A673 (cell line): ENCODE measurements at regions not wholly inside any gene's neighbourhood (a gene's known extent, or its start where the extent isn't known, plus 50 kb on each side); places are given as distances from the start of the nearest gene placed in this dataset.

Experiments
- BruUV-seq: library from RNA; stranded (reverse); fragments of 400-500 nt; replicated peaks from 2 replicates; lab custom pipeline; 2021; lab: Mats Ljungman, UMichigan
- CTCF ChIA-PET: fragments of 300-600 bp; sonication (Branson Sonifier 250); formaldehyde crosslinking; loops from one replicate; lab custom pipeline; 2022; ENCODE audit warnings: antibody characterized with exemption; lab: Charles Lee
- POLR2A ChIA-PET: fragments of 300-600 bp; sonication (Branson Sonifier 250); formaldehyde crosslinking; loops from one replicate; lab custom pipeline; 2022; ENCODE audit warnings: antibody characterized with exemption; ENCODE audit not compliant: low non-redundant PET; lab: Charles Lee
- DNase-seq: peaks from one replicate; pipeline ENCODE4 v3.0.0-alpha.2; 2015; ENCODE audit warnings: low spot score
- H3K27ac ChIP-seq: fragments of 200-600 bp; sonication (generic); 2 replicates; pipeline ENCODE4 v1.5.1; 2016; ENCODE audit warnings: mixed run types, low read depth, mild to moderate bottlenecking, mixed read lengths, antibody characterized with exemption, low read length; ENCODE audit not compliant: poor library complexity, severe bottlenecking
- H3K27me3 ChIP-seq: fragments of 200-600 bp; sonication (generic); replicated peaks from 2 replicates; pipeline ENCODE4 v1.6.1; 2017; ENCODE audit warnings: mixed run types, low read depth, mild to moderate bottlenecking, mixed read lengths, antibody characterized with exemption, low read length; ENCODE audit not compliant: insufficient read depth, poor library complexity
- H3K36me3 ChIP-seq: fragments of 200-600 bp; sonication (generic); 2 replicates; pipeline ENCODE4 v1.6.1; 2016; ENCODE audit warnings: mixed run types, mild to moderate bottlenecking, mixed read lengths, antibody characterized with exemption, low read length; ENCODE audit not compliant: insufficient read depth, poor library complexity, severe bottlenecking
- H3K4me1 ChIP-seq: fragments of 200-600 bp; sonication (generic); 2 replicates; pipeline ENCODE4 v1.6.1; 2017; ENCODE audit warnings: mixed run types, mild to moderate bottlenecking, mixed read lengths, antibody characterized with exemption, low read length; ENCODE audit not compliant: insufficient read depth, poor library complexity, severe bottlenecking
- H3K4me3 ChIP-seq: fragments of 200-600 bp; sonication (generic); 2 replicates; pipeline ENCODE4 v1.5.1; 2016; ENCODE audit warnings: low read depth, mixed run types, mild to moderate bottlenecking, mixed read lengths, low read length; ENCODE audit not compliant: poor library complexity, severe bottlenecking
- H3K9me3 ChIP-seq: fragments of 200-600 bp; sonication (generic); 2 replicates; pipeline ENCODE4 v1.6.1; 2016; ENCODE audit warnings: mixed run types, low read depth, mild to moderate bottlenecking, mixed read lengths, antibody characterized with exemption, low read length; ENCODE audit not compliant: poor library complexity, severe bottlenecking
- CTCF ChIP-seq: fragments of 300-800, 200-600 bp; sonication (generic); conservative IDR thresholded peaks from 2 replicates; pipeline ENCODE4 v1.5.1; 2017; ENCODE audit warnings: low read depth, mild to moderate bottlenecking, antibody characterized with exemption, low read length, moderate library complexity, mixed read lengths
- EZH2 ChIP-seq: fragments of 200-600 bp; sonication (generic); IDR thresholded peaks from 2 replicates; pipeline ENCODE4 v1.6.1; 2017; ENCODE audit warnings: borderline replicate concordance, low read depth, mild to moderate bottlenecking, mixed read lengths, antibody characterized with exemption, low read length; ENCODE audit not compliant: poor library complexity, severe bottlenecking
- intact Hi-C: fragments of 100-400 bp; cut with micrococcal nuclease; formaldehyde crosslinking; loops from one replicate; pipeline ENCODE4 v1.10.0; 2022; ENCODE audit not compliant: unreplicated experiment

GRCh38 chr6:21538186-21538798 lies 55.3 kb upstream of the SOX4 start:
- POLR2A ChIA-PET = no interaction called here
- CTCF ChIA-PET = no interaction called here
- Histone ChIP-seq H3K4me3 (no peak overlapping the region), H3K9me3 (no peaks in the 10 kb centered on the region), H3K27ac (no peak overlapping the region), H3K27me3 (no peaks in the 10 kb centered on the region), H3K4me1 (no peaks in the 10 kb centered on the region), H3K36me3 (no peaks in the 10 kb centered on the region)
- DNase-seq = no peak
- TF ChIP-seq CTCF (no peak), EZH2 (no peak)
- intact Hi-C loops = no loop called here
- BruUV-seq = no TSS peak

DNA sequence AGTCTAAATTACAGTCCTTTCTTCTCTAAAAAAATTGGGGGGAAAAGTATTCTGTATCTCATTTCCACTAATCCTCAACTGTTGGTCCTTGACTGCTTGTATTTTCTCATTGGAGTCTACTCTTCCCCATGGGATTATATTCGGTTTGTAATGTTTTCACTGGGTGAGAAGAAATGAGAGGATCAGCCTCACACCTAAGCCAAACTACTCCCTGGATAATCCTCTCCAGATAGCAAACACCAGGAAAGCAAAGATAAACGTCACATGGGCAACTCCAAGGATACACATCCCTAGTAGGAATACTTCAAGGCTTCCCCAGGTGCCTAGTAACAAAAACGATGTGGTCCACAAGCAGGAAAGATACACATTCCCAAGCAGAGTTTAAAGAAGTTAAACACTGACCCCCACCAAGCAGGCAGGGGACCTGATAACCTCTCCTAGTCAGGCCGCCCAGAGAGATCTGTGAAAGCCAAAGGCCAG lies 53.9 kb upstream of the SOX4 start:
- Histone ChIP-seq H3K4me3 (no peak overlapping the region), H3K9me3 (no peaks in the 10 kb centered on the region), H3K36me3 (no peaks in the 10 kb centered on the region), H3K4me1 (no peaks in the 10 kb centered on the region), H3K27me3 (no peaks in the 10 kb centered on the region), H3K27ac (no peak overlapping the region)
- DNase-seq = no peak
- intact Hi-C loops = no loop called here
- BruUV-seq = no TSS peak
- POLR2A ChIA-PET = no interaction called here
- TF ChIP-seq EZH2 (no peak), CTCF (no peak)
- CTCF ChIA-PET = no interaction called here
